ENCODE measurements at regions not wholly inside any gene's neighbourhood (a gene's known extent, or its start where the extent isn't known, plus 50 kb on each side); places are given as distances from the start of the nearest gene placed in this dataset.
"Not testable (repeated sequence)": the region's sequence is repeated elsewhere in the genome, so short reads cannot be mapped to it uniquely, and the experiment has no call there.

DNA sequence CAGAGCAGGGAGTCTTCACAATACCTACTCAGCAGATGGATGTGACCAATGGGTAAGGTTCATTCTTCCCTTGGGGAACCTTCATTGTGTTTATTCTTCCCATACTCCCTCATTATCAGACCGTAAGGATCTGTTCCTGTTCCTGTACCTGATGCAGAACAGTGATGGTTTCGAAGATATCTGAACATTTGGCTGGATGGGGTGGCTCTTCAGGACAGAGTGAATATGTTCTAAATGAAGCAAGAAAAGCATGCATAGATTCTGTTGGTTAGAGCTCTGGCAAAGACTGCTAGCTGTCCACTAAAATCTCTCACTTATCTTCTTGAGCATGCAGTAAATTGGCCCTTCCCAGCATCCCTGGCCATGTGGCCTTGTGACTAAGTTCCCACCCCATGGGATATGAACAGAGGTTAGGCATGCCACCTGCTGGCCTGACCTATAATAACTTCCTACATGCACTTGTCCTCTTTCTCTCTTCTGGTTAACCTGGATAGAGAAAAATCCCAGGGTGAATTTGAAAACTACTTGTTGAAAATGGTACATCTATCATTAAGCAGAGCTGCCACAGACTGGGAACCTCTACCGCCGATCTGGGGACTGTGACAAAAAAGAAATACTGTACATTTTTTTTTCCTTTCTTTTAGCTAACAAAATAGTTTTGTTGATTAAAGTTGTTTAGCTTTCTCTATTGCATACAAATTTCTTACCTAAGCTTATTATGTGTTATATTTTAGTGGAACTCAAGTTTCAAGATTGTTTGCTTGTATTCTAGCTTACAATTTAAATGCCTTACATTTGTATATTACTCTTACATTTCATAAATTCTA lies 60.0 kb upstream of the BANK1 start:
- FAIRE-seq = no peak

DNA sequence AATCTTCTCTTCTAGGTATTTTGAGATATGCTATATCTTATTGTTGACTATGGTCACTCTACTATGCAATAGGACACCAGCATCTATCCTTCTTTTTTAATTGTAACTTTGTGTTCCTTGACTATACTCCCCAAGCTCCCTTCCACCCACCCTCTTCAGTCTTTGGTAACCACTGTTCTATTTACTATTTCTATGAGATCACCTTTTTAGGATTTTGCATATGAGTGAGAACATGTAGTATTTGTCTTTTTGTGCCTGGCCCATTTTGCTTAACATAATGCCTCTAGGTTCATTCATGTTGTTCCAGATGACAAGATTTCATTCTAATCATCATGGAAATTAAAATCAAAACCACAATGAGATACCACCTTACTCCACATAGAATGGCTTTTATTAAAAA lies 63.3 kb upstream of the BANK1 start:
- no peak for FAIRE-seq

DNA sequence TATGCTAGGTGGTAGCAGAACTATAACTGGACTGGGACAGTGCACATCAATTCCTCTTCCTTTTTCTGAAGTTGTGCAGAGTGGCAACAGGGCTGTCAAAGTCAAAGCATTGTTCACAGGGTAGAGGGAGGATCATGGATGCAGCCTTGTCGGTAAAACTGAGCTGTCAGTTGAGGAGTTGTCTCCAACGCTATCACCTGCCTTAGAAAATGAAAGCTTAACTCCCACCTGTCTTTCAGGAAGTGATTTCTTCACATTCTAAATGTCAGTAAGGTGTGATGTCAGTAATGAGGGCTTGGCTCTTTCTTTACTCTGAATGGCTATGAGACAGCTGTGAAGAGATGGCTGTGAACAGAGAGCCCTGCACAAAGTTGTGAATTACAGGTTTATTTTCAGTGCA lies 66.4 kb upstream of the BANK1 start:
- no peak for FAIRE-seq

DNA sequence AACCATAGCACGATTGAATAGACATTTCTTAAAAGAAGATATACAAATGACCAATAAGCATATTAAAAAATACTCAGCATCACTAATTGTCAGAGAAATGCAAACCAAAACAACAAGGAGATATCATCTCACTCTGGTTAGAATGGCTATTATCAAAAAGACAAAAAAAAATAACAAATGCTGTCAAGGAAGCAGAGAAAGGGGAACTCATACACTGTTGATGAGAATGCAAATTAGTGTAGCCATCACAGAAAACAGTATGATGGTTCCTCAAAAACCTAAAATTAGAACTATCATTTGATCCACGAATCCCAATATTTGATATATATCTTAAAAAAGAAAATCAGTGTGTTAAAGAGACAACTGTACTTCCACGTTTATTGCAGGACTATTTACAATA lies 71.7 kb upstream of the BANK1 start:
- FAIRE-seq = no peak

DNA sequence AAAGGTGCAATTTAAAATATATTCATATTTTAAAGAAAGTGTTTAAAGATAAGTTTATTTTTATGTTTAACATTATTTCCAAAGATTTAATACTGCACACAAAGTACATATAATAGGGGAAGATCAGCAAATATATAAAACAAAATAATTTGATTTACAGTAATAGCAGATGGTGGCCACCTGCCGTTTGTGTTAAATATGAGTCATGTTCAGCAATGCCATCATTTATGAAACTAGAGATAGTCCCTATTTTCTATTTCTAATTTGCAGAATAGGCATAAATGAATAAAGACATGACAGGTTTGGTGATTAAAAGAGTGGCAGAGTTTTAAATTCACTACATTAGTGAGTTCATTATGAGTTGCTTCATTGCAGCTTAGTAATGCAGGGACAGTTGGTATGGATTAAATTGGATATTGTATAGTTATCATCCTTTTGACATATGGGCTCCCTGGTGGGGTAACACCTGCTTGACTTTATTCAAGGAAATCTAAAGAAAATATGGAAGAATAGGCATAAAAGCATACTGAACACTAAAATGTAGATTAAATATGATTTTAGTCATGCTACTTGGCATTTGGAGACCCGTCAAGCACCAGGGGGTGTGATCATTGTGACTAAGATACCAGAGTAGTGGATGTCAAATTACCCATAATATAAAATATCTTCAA lies 78.8 kb upstream of the BANK1 start:
- FAIRE-seq = no peak

DNA sequence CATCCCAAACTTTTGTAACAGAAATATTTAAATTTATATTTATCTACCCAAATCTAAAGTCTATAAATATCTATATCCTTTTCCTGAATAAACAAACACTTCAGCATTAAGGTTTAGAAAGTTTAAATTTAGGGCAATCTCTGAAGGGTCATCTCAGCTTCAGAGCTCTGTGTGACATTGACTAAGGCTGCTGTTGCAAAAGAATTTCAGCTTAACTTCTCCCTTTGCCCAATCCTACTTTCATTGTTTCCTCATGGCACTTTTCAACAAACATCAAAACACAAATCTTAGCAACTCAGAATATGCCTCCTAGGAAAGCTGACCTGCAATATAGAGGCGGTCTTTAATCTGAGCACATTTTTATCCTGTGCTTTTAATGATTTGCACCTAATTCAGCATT lies 79.7 kb upstream of the BANK1 start:
- FAIRE-seq = no peak

DNA sequence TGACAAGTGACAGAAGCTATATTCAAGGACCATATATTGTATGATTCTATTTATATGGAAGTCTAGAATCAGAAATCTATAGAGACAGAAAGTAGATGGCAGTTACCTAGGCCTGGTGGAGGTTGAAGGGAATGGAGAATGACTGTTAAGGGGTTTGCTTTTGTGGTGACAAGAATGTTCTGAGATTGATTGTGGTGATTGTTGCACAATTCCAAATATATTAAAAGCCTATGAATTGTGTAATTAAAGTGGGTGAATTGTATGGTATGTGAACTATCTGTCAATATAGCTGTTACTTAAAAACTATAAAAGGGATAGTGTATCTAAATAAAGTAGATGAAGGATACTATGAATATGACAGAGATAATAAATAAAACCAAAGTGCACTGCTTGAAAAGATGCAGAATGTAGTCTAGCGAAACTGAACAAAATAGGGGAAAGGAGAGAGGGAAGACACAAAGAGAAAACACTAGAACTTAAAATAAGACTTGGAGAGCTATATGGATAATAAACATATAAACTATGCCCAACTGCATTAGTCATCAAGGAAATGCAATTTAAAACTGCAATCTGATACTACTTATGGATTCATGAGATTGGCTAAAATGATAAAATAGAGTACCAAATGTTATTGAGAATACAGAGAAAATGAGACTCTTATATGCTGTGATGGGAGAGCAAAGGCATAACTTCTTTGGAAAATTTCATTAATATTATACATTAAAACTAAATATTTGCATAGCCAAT lies 82.1 kb upstream of the BANK1 start:
- no peak for FAIRE-seq

DNA sequence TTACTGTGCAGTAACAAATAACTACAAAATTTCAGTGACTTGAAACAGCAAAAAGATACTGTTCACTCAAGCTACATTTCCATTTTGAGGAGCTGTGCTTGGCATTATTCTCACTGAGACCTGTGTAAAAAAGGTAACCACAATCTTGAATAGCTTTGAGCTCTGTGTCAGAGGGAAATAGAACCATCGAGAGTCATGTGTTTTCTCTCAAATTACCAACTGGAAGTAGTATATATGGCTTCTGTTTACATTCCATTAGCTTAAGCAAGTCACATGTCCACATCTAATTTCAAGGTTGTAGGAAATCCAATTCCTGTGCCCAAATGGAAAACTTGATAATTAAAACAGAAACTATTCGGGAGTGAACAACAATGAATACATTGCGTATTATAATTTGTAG lies 82.9 kb upstream of the BANK1 start:
- FAIRE-seq = no peak

DNA sequence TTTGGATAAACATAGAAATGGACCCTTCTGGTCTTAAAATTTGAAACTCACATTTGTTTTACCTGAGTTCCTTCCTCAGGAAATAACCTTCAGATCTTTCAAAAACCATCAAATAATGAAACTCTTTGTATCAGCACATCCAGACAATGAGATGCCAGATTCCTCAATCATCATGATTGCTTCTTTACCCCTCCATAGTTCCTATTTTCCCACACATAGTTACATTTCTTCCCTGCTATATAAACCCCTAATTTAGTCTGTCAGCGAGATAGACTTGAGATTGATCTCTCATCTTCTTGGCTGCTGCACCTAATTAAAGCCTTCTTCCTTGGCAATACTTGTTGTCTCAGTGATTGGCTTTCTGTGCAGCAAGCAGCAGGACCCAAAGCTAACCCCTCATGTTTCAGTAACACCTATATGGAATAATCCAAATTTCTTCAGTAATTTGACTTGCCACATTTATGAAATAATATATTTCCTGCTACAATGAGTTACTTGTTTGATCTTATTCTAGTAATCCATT lies 83.9 kb upstream of the BANK1 start:
- no peak for FAIRE-seq

DNA sequence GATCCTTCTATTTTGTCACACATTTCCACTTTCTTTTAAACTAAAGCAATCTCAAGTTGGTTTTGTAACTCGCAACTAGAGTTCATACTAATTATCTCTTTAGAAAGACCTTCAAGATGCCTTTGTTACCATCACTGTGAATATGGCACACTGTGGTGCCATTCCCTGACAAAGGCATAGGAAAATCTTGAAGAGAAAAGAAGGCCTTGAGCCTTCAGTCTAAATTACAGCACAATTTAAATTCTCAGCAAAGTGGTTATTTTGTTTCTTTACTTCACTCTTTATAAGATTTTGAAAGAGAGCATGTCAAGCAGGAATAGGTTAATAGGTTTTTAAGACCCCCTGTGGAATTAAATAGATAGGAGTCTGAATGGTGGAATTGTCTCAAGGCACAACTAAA lies 89.0 kb upstream of the BANK1 start:
- FAIRE-seq = no peak

DNA sequence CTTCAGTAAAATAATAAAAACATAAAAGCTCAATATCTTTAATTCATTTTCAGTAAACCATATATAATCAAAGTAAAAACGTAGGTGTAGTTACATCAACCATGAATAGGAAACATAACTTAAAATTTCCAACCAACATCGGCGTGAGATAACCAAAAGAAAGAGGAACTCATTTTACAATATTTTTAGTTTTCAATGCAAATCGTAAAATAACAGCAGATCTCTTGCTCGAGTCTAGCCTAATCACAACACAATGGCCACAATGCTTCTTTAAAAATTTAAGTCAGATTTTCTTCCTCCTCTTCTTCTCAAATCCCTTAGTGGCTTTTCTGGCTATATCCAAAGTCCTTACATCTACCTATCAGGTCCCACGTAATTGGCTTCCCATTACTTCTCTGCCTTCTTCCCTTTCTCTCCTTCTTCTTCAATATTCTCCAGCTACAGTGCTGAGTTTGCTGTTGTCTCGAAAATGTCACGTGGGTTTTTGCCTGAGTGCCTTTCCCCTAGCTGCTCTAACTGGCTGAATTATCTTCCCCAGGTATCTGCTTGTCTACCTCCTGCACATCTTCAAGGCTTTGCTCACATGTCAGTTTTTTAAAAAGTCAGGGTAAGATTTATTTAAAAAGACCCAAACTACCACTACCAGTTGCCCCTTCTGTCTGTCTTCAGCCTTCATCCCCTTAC lies 90.9 kb upstream of the BANK1 start:
- FAIRE-seq = no peak

DNA sequence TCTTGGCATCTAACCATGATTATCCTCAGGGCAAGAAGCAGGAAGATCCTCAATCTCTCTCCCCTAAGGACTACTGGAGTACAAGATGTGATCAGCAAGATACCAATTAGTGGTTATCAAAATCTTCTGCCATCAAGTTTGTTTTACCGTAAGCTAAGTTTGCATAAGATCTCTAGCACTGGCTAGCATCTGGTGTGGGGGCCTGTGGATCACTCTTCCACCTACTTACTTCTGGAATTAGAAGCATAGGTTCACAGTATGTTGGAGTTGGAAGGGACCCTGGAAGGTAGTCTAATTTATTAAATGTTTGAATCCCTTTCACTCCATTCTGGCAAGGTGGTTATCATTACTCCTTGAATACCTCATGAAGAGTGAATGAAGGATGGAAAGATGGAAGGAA lies 93.3 kb upstream of the BANK1 start:
- no peak for FAIRE-seq

DNA sequence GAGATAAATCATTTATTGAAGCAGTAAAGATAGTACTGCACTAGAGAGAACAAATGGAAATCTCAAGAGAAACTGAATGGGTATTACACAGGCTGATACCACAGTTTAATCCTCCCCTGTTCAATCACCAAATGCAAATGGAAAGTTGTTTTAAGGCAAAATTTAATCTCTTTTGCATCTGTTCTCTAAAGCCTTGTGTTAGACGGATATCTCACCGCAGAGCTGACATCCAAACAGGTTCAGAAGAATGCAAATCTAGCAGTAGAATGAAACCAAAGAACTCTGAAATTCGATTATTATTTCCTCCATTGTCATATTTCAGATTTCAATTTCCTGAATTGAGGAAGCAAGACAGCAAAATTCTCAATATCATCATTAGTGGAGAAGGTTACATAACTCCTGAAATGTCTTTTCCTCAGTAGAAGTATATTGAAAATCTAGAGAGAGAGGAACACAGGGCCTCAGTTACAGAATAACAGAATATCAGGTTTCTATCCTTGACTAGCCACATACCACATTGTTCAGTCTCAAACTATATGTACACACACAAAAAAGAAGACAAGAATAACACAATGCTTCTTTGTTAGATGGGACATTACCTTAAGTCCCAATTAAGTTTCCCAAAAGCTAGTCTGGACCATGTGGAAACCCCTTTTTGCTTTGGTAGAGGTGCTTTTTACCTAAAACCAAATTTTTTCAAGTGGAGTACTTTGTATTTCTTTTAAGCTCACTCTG lies 94.1 kb upstream of the BANK1 start:
- FAIRE-seq = no peak

DNA sequence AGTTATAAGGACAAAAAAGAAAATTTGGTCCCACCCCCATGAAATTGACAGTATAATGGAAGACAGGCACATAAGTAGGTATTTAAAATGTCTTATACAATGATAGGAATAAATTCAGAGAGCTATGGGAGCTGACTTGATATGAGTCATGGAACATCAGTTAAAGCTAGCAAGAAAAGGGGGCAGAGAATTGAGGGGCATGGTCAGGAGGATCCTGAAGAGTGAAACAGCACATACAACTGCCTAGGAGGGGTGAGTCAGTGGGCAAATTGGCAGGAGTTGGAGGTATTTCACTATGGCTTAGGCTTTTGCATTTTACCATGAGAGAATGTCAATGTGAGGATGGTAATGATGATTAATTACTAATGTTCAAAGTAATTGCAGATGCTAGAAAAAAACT lies 95.4 kb upstream of the BANK1 start:
- FAIRE-seq = no peak

DNA sequence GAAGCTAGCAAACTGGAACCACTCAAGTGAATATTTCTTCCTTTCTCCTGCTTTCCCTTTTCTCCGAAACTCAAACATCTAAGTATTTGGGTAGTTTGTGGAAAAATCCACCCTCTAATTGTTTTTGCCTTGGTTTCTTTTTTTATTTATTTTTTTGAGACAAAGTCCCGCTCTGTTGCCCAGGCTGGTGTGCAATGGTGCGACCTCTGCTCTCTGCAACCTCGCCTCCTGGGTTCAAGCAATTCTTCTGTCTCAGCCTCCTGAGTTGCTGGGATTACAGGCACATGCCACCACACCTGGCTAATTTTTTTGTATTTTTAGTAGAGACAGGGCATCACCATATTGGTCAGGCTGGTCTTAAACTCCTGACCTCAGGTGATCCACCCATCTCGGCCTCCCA lies 96.1 kb upstream of the BANK1 start:
- not testable (repeated sequence) for FAIRE-seq

DNA sequence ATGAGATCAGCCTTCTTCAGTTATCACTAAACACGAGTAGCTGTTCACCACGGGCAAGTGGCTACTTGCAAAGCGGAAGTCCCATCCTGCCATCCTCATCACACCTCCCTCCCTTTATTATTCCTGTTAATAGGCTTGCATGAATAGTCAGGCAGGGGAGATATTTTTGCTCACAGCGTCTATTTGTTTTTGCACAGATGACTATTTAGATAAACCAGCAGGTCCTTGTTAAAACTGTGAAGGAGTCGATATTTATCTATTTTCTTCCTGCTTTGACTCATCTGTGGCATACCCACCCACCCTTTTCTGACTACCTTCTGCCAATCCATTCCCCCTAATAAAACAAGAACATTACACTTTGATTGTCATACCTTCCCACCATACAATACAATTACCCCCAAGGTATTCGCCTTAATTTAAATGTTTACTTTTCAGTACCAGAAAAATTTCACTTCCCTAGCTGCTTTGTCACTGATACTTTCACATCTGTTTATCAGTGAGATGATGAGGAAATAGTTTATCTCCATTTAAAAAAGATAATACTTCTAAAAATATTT lies 96.6 kb upstream of the BANK1 start:
- no peak for FAIRE-seq

DNA sequence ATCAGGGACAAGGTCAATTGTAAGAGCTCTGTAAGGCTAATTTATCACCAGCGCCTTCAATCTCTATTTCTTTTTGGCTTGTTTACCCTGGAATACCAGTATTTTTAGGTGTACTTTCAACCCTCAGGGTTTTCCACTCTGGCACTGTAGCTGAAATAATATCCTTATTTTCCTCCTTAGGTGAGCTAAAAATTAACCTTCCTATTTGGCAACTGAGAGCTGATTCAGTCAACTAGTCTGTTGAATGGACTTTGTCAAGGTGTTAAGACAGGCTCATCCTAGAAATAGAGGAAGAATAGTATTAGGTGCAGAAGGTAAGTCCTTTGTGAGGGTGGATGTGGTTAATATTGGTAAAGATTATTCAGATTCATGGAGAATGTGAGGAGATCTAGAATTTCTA lies 101.3 kb upstream of the BANK1 start:
- no peak for FAIRE-seq

DNA sequence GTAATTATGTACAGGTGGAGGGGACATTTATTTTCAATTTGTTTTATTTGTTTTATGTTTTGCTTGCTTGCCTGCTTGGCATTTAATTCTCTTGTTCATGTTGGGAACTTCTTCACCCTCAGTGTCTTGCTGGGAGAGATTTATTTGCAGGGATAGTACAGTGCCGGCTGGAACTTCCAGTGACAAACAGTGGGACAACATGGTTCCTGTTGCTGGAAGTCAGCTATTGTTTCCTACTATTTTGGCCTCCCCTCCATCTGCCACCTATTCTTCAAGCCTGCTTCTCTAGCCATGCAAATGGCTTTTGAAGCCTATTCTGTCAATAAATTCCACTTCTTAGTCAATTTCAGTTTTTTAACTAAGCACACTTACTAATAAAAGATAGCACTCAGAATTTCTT lies 105.4 kb upstream of the BANK1 start:
- FAIRE-seq = no peak

DNA sequence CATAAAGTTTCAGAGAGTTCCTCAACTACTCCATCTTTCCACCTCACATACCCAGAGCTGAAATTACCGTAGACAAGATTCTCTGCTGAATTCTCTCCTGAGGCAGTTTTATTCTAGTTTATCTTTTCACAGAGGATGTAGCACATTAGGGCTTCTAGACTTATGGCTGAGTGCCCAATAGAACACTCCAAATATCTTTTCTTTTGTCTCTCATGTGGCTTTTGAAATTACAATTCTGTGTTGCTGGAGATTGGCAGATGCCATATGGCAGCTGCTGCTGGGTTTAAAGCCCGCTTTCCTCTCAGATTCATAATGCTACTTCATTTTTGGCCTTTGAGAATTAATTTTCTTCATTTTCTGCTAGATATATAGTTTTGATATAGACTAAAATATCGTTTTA lies 107.6 kb upstream of the BANK1 start:
- no peak for FAIRE-seq

DNA sequence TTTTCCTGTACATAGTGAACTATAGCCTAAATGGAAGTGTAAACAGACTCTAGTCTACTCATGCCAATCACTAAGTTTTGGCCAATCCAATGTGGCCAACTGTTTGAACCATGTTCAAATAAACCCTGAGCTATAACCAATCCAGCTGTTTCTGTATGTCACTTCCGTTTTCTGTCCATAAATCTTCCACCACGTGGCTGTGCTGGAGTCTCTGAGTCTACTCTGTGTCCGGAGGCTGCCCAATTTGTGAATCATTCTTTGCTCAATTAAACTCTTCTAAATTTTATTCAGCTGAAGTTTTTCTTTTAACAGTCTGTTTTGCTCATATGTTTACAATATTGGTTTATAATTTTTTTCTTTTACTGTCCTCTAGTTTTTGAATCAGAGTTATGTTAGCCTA lies 112.3 kb upstream of the BANK1 start:
- no peak for FAIRE-seq

DNA sequence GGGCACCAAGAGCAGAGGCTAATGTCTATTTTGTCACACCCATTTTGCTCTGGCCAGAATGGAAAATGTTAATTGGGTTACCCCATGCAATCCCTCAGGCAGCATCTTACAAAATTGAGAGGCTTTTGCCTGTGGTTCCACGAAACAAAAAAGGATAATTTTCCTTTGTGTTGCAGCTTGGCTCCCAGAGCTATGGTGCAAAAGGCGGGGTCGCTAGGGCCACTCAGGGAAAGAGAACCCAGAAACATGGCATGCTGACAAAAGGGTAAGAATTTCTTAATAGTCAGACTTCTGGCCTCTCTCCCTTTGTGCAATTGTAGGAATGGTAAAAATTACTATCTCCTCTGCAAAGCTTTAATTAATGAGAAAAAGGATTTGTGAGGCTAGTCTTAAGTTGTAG lies 119.6 kb upstream of the BANK1 start:
- no peak for FAIRE-seq

DNA sequence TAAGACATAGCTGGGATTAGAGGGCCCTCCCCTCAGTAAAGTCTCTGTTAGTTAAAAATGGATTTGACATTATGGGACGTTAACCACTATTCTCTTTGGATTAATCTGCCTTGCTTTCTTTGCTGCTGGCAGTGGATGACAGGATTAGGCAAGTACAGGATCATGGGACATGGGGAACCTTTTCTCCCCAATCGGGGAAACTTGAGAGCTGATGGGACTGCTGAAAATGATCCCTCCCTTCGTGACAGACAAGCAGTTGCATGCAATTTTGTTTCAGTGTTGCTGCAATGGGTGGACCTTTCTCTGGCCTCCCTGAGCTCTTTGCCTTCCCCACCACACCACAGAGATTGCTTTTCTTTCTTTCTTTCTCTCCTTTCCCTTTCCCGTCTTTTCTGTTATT lies 120.2 kb upstream of the BANK1 start:
- no peak for FAIRE-seq

All from colon (tissue), 2 donors.